VCaP (cell line): ENCODE measurements at regions not wholly inside any gene's neighbourhood (a gene's known extent, or its start where the extent isn't known, plus 50 kb on each side); places are given as distances from the start of the nearest gene placed in this dataset.

Source experiments
- H3K27ac ChIP-seq: fragments of 450-650 bp; 2 replicates; pipeline ENCODE4 v1.5.1; 2017
- TF ChIP-seq, protein P1 (sequence below): fragments of 450-650 bp; conservative IDR thresholded peaks from 2 replicates; pipeline ENCODE4 v1.5.1; 2017; ENCODE audit warnings: mild to moderate bottlenecking, moderate library complexity

DNA sequence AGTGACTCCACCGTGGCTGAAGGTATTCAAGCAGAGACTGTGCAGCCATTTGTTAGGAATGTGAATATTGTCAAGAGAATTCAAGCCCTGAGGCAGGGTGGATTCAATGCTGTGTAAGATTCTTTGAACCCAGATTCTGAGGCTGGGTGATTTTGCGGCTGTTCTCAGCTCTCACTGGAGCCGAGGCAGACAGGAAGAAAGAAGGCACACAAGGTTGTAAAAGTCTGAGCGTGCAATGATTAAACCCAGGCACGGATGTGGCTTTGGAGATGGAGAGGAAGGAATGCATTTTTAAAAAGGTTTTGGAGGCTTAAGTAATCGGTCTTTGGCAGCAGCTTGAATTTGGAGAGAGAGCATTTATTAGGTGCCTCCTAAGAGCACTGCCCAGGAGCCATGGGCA is 187.9 kb downstream of the KATNAL1 start:
- TF ChIP-seq, protein P1, sequence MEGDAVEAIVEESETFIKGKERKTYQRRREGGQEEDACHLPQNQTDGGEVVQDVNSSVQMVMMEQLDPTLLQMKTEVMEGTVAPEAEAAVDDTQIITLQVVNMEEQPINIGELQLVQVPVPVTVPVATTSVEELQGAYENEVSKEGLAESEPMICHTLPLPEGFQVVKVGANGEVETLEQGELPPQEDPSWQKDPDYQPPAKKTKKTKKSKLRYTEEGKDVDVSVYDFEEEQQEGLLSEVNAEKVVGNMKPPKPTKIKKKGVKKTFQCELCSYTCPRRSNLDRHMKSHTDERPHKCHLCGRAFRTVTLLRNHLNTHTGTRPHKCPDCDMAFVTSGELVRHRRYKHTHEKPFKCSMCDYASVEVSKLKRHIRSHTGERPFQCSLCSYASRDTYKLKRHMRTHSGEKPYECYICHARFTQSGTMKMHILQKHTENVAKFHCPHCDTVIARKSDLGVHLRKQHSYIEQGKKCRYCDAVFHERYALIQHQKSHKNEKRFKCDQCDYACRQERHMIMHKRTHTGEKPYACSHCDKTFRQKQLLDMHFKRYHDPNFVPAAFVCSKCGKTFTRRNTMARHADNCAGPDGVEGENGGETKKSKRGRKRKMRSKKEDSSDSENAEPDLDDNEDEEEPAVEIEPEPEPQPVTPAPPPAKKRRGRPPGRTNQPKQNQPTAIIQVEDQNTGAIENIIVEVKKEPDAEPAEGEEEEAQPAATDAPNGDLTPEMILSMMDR: no peak
- peak overlapping the region; percentile 62 for H3K27ac ChIP-seq

DNA sequence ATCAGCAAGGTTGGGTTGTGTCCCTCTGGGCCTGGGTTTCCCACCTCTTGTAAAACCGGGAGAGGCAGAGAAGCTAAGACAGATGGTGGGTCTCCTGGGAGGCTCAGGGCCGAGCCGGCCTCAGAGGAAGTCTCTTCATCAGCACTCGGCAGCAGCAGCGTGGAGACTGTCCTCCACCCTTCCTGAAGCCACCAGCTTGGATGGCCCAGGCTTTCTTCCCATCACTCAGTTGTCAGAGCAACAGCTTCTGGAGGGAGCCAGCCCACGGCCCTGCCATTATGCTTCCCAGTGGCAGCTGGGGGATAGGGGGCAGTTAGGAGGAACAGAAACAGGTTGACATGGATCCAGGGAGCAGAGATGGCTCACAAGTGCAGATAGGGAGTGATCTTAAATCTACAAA is 191.0 kb downstream of the KATNAL1 start:
- no peak overlapping the region for H3K27ac ChIP-seq
- TF ChIP-seq, protein P1: no peak

DNA sequence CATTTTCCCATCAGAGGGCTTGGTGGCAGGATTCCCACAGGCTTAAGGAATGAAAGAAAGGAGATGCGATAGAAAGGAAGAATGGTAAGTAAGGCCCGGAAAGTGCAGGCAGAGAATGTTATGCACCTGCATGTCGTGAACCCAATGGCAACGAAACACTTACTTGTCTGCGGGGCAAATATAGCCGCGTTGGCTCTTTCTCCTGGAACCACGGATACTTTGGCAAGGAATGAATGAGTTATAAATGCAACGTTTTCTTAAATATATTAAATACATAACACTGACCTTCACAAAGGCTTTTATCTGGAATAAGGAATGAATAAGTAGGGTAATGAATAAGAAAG is 192.1 kb downstream of the KATNAL1 start:
- peak overlapping the region; percentile 90 for H3K27ac ChIP-seq
- TF ChIP-seq, protein P1: peak; percentile 48

DNA sequence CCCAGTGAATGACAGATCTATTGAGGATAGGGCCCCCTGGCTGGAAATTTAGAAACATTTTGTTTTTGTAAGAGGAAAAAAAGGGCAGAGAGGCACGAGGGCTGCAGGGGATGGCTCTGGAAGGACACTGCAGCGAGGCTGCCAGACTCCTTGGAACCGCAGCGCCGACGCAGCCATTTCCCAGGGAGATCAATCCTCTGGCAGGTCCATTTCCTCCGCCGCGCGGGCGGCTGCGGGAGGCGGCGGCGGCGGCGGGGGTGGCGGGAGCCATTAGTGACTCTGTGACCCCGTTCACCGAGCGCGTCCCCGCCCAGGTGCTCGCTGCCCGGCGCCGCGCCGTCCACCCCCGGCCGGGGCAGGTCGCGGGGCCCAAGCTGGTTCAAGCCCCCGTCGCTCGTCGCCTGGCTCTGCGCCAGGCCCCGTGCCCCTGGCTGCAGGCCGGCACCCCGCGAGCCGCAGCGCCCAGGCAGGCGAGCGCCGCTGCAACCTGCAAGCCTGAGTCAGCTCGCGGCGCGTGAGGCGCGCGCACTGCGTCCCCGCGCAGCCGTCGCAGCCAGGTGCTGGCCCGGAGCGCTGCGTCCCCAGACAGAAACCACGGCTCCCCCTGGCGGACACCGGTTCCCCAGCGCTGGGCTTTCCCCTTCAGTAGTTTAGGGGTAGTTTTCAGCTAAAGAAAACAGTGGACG is 192.6 kb downstream of the KATNAL1 start:
- peak overlapping the region; percentile 90 for H3K27ac ChIP-seq
- TF ChIP-seq, protein P1: peak; percentile 95

DNA sequence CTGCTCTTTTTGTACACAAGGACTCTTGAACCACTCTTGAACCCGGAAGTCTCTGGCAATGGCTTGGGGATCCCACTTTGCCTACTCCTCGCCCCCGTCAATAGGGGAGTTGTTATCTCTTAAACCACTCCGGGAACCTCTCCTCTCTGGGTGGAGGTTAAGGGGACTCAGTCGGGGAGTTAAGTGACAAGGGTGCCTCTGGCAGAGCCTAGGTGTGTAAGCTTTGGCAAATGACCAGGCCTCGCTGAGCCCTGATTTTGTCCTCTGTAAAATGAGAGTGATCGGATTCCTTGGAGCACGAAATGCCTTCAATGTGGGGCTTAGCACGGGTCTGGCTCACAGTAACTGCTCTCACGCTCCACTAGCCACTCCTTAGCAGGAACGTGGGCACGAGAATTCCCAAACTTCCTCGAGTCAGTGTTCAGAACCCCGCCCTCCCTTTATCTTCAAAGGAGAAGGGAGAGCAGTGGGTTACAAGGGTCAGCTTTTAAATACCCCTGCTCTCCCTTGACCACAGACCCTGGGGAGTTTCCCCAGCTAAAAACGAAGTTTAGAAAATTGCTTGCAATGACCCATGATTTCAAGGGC is 193.3 kb downstream of the KATNAL1 start:
- peak overlapping the region; percentile 90 for H3K27ac ChIP-seq

DNA sequence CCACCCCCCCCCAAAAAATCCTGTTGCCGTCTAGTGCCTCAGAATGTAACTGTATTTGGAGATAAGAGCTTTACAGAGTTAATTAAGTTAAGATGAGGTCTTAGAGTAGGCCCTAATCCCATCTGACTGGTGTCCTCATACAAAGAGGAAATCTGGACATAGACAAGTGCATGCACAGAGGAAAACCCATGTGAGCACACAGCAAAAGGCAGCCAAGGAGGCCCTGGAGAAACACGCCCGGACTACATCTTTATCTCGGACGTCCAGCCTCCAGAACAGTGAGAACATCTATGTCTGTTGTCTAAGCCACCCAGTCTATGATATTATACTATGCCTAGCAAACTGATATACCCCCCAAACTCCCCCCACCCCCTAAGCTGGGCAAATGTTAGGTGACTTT is 193.8 kb downstream of the KATNAL1 start:
- H3K27ac ChIP-seq: peak overlapping the region; percentile 41; the same call in 1 of the 2 replicates
- TF ChIP-seq, protein P1: no peak

More for the DNA sequence above, 193.3 kb downstream of the KATNAL1 start:
- TF ChIP-seq, protein P1: no peak

DNA sequence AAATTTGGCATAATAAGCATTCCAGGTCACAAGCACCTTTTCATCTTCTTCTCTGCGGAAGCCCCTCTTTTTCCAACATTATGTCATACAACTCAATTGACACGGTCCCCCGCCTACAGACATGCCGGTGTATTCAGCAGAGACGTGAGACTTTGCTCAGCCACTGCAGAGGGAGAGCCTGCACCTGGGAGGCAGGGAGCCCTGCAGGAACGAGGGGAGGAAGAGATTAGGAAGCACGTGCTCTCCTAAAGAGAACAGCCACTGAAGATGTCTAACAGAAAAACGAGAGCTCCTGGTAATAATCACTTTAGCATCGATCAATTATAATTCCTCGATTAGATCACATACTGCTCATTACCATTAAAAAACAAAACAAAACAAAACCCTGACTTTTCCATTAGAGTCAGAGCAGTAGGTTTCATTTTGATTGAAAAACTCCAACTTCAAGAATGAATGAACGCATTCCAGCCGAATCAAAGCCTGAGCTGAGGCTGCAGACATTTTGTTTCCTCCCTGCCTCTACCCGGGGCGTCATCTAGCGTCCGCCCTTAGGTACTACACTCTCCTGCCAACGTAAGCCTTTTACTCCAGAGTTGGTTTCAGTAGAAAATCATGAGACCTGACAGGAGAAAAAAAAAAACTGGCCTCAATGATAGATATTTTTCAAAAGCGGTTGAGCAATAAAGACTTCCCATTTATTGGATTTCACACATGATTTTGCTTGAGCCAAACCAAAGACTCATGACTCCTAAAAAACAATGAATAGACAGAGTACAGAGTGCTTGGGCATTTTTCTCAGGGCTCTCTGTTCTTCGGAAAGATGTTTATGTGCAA is 194.5 kb downstream of the KATNAL1 start:
- TF ChIP-seq, protein P1: peak; percentile 98
- peak overlapping the region; percentile 41; the same call in 1 of the 2 replicates for H3K27ac ChIP-seq
